ENCODE measurements at regions not wholly inside any gene's neighbourhood (a gene's known extent, or its start where the extent isn't known, plus 50 kb on each side); places are given as distances from the start of the nearest gene placed in this dataset.

- Histone ChIP-seq H3K9ac (ENCODE audit: insufficient read depth in 1 of 2, low read depth in 2 of 2, low read length in 2 of 2) (no peak overlapping the region), H3K79me2 (ENCODE audit: control insufficient read depth, insufficient read depth, low read length) (no peaks in the 10 kb centered on the region), H3K4me1 (replicated peaks in 1 of 2; ENCODE audit: control insufficient read depth in 2 of 2, insufficient read depth in 2 of 2, low read length in 2 of 2) (no peaks in the 10 kb centered on the region), H4K20me1 (replicated peaks; ENCODE audit: control insufficient read depth, insufficient read depth, low read length) (no peaks in the 10 kb centered on the region), H3K27ac (ENCODE audit: extremely low read depth, low read depth, low read length) (no peak overlapping the region), H3K9me3 (replicated peaks; ENCODE audit: control insufficient read depth, insufficient read depth, low read depth, low read length) (no peaks in the 10 kb centered on the region), H3K9me1 (ENCODE audit: control insufficient read depth, insufficient read depth, low read length) (no peaks in the 10 kb centered on the region), H3K4me3 (no peak overlapping the region), H2AFZ (ENCODE audit: low read depth, low read length) (no peak overlapping the region), H3K36me3 (ENCODE audit: control insufficient read depth, insufficient read depth, low read length) (no peaks in the 10 kb centered on the region), H3K4me2 (ENCODE audit: insufficient read depth, low read length) (no peak overlapping the region), H3K27me3 (ENCODE audit: control insufficient read depth in 2 of 2, insufficient read depth in 2 of 2, low read length in 2 of 2) (no peaks in the 10 kb centered on the region)
- no TSS peak for BruUV-seq (replicated peaks)
- DNase-seq (ENCODE audit: extremely low read depth in 1 of 4, low spot score in 3 of 4) (peak in 1 of 4 experiments; percentile 12), ATAC-seq (peak; percentile 57; the same call in 1 of the 3 replicates), FAIRE-seq (no peak)
- ChIA-PET CTCF (ENCODE audit: low intra/inter-chr PET ratio) (no interaction called here), POLR2A (no interaction called here)
- intact Hi-C loops (cut with micrococcal nuclease) (no loop called here), in situ Hi-C loops (cut with MboI) (no loop called here)
- 3% methylated on average over 6 of the region's 6 CpGs for WGBS (ENCODE audit: insufficient coverage, low coverage, missing lambda C conversion rate)
- TF ChIP-seq ARID4B (CRISPR knock-in tag; IDR thresholded peaks at IDR 0.05) (no peak), TCF15 (CRISPR knock-in tag; IDR thresholded peaks at IDR 0.05) (no peak), ZBTB7A (IDR thresholded peaks at IDR 0.05; ENCODE audit: borderline replicate concordance, control insufficient read depth, low read depth, low read length) (no peak), FOXJ2 (tag; IDR thresholded peaks at IDR 0.05) (no peak), IRF2 (CRISPR knock-in tag; IDR thresholded peaks at IDR 0.05) (no peak), CTCFL (IDR thresholded peaks at IDR 0.05; ENCODE audit: borderline replicate concordance, insufficient read depth, low read depth, low read length, poor library complexity, severe bottlenecking) (no peak), MEIS2 (IDR thresholded peaks at IDR 0.05; ENCODE audit: partially characterized antibody) (no peak), KLF1 (tag; IDR thresholded peaks at IDR 0.05) (no peak), MTF1 (CRISPR knock-in tag; IDR thresholded peaks at IDR 0.05; ENCODE audit: borderline replicate concordance) (no peak), SREBF1 (IDR thresholded peaks at IDR 0.05; ENCODE audit: borderline replicate concordance, low read depth, low read length) (no peak), ZC3H8 (IDR thresholded peaks at IDR 0.05) (no peak), USF2 (CRISPR knock-in tag; IDR thresholded peaks at IDR 0.05) (peak; percentile 53), NR1H2 (CRISPR knock-in tag; IDR thresholded peaks at IDR 0.05) (no peak)
Observed at GRCh38 chr1:58290685-58291372, 255.7 kb downstream of the OMA1 start.

All from K562 (cell line).